Lower leg skin (tissue), 3 donors: ENCODE measurements at regions not wholly inside any gene's neighbourhood (a gene's known extent, or its start where the extent isn't known, plus 50 kb on each side); places are given as distances from the start of the nearest gene placed in this dataset.

Source experiments
- POLR2A ChIP-seq, 2 donors: fragments of 450-650 bp; IDR thresholded peaks; one replicate each; pipeline ENCODE4 v1.6.1; 2016 to 2017; ENCODE audit warnings: antibody characterized with exemption in 2 of 2, mild to moderate bottlenecking in 1 of 2, moderate library complexity in 1 of 2
- TF ChIP-seq, protein P1 (sequence below), 3 donors: fragments of 450-650 bp; IDR thresholded peaks; one replicate each; pipeline ENCODE4 v1.5.1; 2016; ENCODE audit warnings: antibody characterized with exemption in 3 of 3, mild to moderate bottlenecking in 3 of 3, moderate library complexity in 2 of 3

DNA sequence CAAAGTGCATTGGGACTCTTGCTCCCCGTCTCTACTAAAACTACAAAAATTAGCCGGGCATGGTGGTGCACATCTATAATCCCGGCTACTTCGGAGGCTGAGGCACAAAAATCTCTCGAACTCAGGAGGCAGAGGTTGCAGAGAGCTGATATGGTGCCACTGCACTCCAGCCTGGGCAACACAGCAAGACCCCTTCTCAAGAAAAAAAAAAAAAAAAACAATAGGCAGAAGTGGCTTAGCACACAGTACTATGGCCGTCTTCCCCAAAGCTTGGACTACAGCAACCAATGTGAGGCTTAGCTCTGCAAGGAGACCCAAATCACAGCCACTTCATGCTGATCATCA is 162.8 kb upstream of the PRDX4 start:
- TF ChIP-seq, protein P1, sequence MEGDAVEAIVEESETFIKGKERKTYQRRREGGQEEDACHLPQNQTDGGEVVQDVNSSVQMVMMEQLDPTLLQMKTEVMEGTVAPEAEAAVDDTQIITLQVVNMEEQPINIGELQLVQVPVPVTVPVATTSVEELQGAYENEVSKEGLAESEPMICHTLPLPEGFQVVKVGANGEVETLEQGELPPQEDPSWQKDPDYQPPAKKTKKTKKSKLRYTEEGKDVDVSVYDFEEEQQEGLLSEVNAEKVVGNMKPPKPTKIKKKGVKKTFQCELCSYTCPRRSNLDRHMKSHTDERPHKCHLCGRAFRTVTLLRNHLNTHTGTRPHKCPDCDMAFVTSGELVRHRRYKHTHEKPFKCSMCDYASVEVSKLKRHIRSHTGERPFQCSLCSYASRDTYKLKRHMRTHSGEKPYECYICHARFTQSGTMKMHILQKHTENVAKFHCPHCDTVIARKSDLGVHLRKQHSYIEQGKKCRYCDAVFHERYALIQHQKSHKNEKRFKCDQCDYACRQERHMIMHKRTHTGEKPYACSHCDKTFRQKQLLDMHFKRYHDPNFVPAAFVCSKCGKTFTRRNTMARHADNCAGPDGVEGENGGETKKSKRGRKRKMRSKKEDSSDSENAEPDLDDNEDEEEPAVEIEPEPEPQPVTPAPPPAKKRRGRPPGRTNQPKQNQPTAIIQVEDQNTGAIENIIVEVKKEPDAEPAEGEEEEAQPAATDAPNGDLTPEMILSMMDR (IDR thresholded peaks at IDR 0.05): no peak
- no peak for TF ChIP-seq POLR2A (IDR thresholded peaks at IDR 0.05)
